Glutamatergic neuron (in vitro differentiated cells): ENCODE measurements at regions not wholly inside any gene's neighbourhood (a gene's known extent, or its start where the extent isn't known, plus 50 kb on each side); places are given as distances from the start of the nearest gene placed in this dataset.
"Not testable (repeated sequence)": the region's sequence is repeated elsewhere in the genome, so short reads cannot be mapped to it uniquely, and the experiment has no call there.

Source experiments
- DNase-seq: peaks from one replicate; pipeline ENCODE4 v3.0.0; 2022
- H3K27ac Mint-ChIP-seq: one replicate; pipeline ENCODE4 v1.8.0; 2020; ENCODE audit warnings: mild to moderate bottlenecking, mixed read lengths, inconsistent platforms; ENCODE audit not compliant: unreplicated experiment
- H3K27me3 Mint-ChIP-seq: one replicate; pipeline ENCODE4 v1.8.0; 2020; ENCODE audit warnings: mild to moderate bottlenecking, moderate library complexity, mixed read lengths, inconsistent platforms; ENCODE audit not compliant: unreplicated experiment
- H3K36me3 Mint-ChIP-seq: one replicate; pipeline ENCODE4 v1.8.0; 2020; ENCODE audit warnings: mild to moderate bottlenecking, mixed read lengths, inconsistent platforms; ENCODE audit not compliant: unreplicated experiment
- H3K4me1 Mint-ChIP-seq: one replicate; pipeline ENCODE4 v1.8.0; 2020; ENCODE audit warnings: mild to moderate bottlenecking, low read depth, mixed read lengths, inconsistent platforms; ENCODE audit not compliant: unreplicated experiment
- H3K4me3 Mint-ChIP-seq: one replicate; pipeline ENCODE4 v1.8.0; 2020; ENCODE audit warnings: mild to moderate bottlenecking, mixed read lengths, inconsistent platforms; ENCODE audit not compliant: unreplicated experiment
- H3K9me3 Mint-ChIP-seq: one replicate; pipeline ENCODE4 v1.8.0; 2020; ENCODE audit warnings: mild to moderate bottlenecking, moderate library complexity, mixed read lengths, inconsistent platforms; ENCODE audit not compliant: unreplicated experiment
- CTCF ChIP-seq: fragments of 200-600 bp; sonication (generic); IDR thresholded peaks from one replicate; pipeline ENCODE4 v1.5.0; 2021; ENCODE audit not compliant: partially characterized antibody, unreplicated experiment

GRCh38 chr3:163196245-163196644 lies 1699.6 kb downstream of the OTOL1 start:
- H3K4me3 Mint-ChIP-seq, result no peak overlapping the region

GRCh38 chr3:163185721-163186350 lies 1689.2 kb downstream of the OTOL1 start:
- H3K4me1 Mint-ChIP-seq, result no peaks in the 10 kb centered on the region
- no peak overlapping the region for H3K27ac Mint-ChIP-seq
- no peaks in the 10 kb centered on the region for H3K9me3 Mint-ChIP-seq
- H3K4me3 Mint-ChIP-seq, result no peak overlapping the region
- no peaks in the 10 kb centered on the region for H3K36me3 Mint-ChIP-seq
- no peaks in the 10 kb centered on the region for H3K27me3 Mint-ChIP-seq
- no peak for DNase-seq
- TF ChIP-seq CTCF, result no peak

More at GRCh38 chr3:163196245-163196644, 1699.6 kb downstream of the OTOL1 start:
- H3K36me3 Mint-ChIP-seq, result no peaks in the 10 kb centered on the region
- H3K9me3 Mint-ChIP-seq, result no peaks in the 10 kb centered on the region
- no peak for TF ChIP-seq CTCF
- no peaks in the 10 kb centered on the region for H3K4me1 Mint-ChIP-seq
- H3K27me3 Mint-ChIP-seq, result no peaks in the 10 kb centered on the region
- H3K27ac Mint-ChIP-seq, result no peak overlapping the region
- no peak for DNase-seq

GRCh38 chr3:163175970-163176369 lies 1679.4 kb downstream of the OTOL1 start:
- H3K27ac Mint-ChIP-seq, result no peak overlapping the region
- no peaks in the 10 kb centered on the region for H3K27me3 Mint-ChIP-seq
- no peak for DNase-seq
- no peak for TF ChIP-seq CTCF
- no peaks in the 10 kb centered on the region for H3K9me3 Mint-ChIP-seq
- no peaks in the 10 kb centered on the region for H3K4me1 Mint-ChIP-seq
- no peaks in the 10 kb centered on the region for H3K36me3 Mint-ChIP-seq
- no peak overlapping the region for H3K4me3 Mint-ChIP-seq

GRCh38 chr3:163172513-163172912 lies 1675.9 kb downstream of the OTOL1 start:
- H3K36me3 Mint-ChIP-seq, H3K9me3 Mint-ChIP-seq, H3K4me3 Mint-ChIP-seq, H3K4me1 Mint-ChIP-seq, H3K27me3 Mint-ChIP-seq, DNase-seq, H3K27ac Mint-ChIP-seq: not testable (repeated sequence)

- no peak overlapping the region for H3K27ac Mint-ChIP-seq
- H3K9me3 Mint-ChIP-seq, result peaks cover 4% of the 10 kb centered on the region
- no peak for DNase-seq
- H3K4me3 Mint-ChIP-seq, result no peak overlapping the region
- H3K27me3 Mint-ChIP-seq, result no peaks in the 10 kb centered on the region
- H3K4me1 Mint-ChIP-seq, result no peaks in the 10 kb centered on the region
- peaks cover 5% of the 10 kb centered on the region for H3K36me3 Mint-ChIP-seq
- TF ChIP-seq CTCF, result no peak
Observed at GRCh38 chr3:163166197-163166596, 1669.6 kb downstream of the OTOL1 start.

- Mint-ChIP-seq H3K36me3 (no peaks in the 10 kb centered on the region), H3K27me3 (no peaks in the 10 kb centered on the region), H3K4me3 (no peak overlapping the region), H3K27ac (no peak overlapping the region), H3K9me3 (no peaks in the 10 kb centered on the region), H3K4me1 (no peaks in the 10 kb centered on the region)
- TF ChIP-seq CTCF, result no peak
- DNase-seq, result no peak
Observed at GRCh38 chr3:163159306-163159705, 1662.7 kb downstream of the OTOL1 start.
